HepG2 (cell line): ENCODE measurements at regions not wholly inside any gene's neighbourhood (a gene's known extent, or its start where the extent isn't known, plus 50 kb on each side); places are given as distances from the start of the nearest gene placed in this dataset.

Experiments used
- ATAC-seq: fragments of 200-7000 bp; cut with Tn5 transposase; 3 replicates; pipeline ENCODE4 v1.9.1; 2020; ENCODE audit warnings: mild to moderate bottlenecking, moderate library complexity
- BruUV-seq: library from RNA; stranded (reverse); fragments of 400-500 nt; replicated peaks from 2 replicates; lab custom pipeline; 2021; lab: Mats Ljungman, UMichigan
- CTCF ChIA-PET: fragments of 300-600 bp; formaldehyde crosslinking; extraction: SDS; loops from one replicate; lab custom pipeline; 2021; ENCODE audit warnings: low total read pairs, inconsistent platforms, low intra/inter-chr PET ratio; lab: Yijun Ruan, JAX
- POLR2A ChIA-PET: fragments of 350-600 bp; sonication (Branson Sonifier 250); formaldehyde crosslinking; loops from one replicate; lab custom pipeline; 2020; ENCODE audit warnings: antibody characterized with exemption, inconsistent platforms; lab: Yijun Ruan, JAX
- DNase-seq: peaks from one replicate; pipeline ENCODE4 v3.0.0-alpha.2; 2015; ENCODE audit warnings: low spot score
- FAIRE-seq: peaks from 3 replicates; lab custom pipeline; 2011; peaks lifted over from hg19 to GRCh38; lab: Jason Lieb, UNC
- H2AFZ ChIP-seq: one replicate; pipeline ENCODE4 v1.6.1; 2011; ENCODE audit warnings: low read length, inconsistent platforms
- H3K27ac ChIP-seq: fragments of 300-600 bp; 3 replicates; pipeline ENCODE4 v1.8.0; 2011; ENCODE audit warnings: mixed run types, mild to moderate bottlenecking, mixed read lengths, low read length, inconsistent platforms; ENCODE audit not compliant: insufficient read depth; ENCODE audit errors: extremely low read length
- H3K27me3 ChIP-seq, 2 experiments: fragments of 200-600 bp in 1 of 2; 2 replicates in 1 of 2; 3 replicates in 1 of 2; pipeline versions ENCODE4 v1.6.0 to v1.8.0; 2011; ENCODE audit warnings: low read length in 2 of 2, mild to moderate bottlenecking in 2 of 2, moderate library complexity in 2 of 2, inconsistent platforms in 1 of 2; ENCODE audit not compliant: insufficient read depth in 2 of 2, control insufficient read depth in 1 of 2
- H3K36me3 ChIP-seq, 2 experiments: fragments of 200-600 bp in 1 of 2; replicated peaks in 1 of 2; 2 replicates in 1 of 2; 3 replicates in 1 of 2; pipeline versions ENCODE4 v1.5.1 to v1.8.0; 2011; ENCODE audit warnings: low read length in 2 of 2, inconsistent platforms in 1 of 2; ENCODE audit not compliant: insufficient read depth in 2 of 2, control insufficient read depth in 1 of 2
- H3K4me1 ChIP-seq: 2 replicates; pipeline ENCODE4 v1.5.1; 2012; ENCODE audit warnings: low read length, inconsistent platforms; ENCODE audit not compliant: insufficient read depth
- H3K4me2 ChIP-seq: 2 replicates; pipeline ENCODE4 v1.6.0; 2011; ENCODE audit warnings: low read depth, low read length, inconsistent platforms
- H3K4me3 ChIP-seq, 3 experiments: fragments of 200-600 bp in 1 of 3; sonication (generic), shearing (Covaris generic) in 1 of 3; replicated peaks in 1 of 3; 2 replicates each; pipeline ENCODE4 v1.5.1; 2011 to 2016; ENCODE audit warnings: low read length in 3 of 3, inconsistent platforms in 2 of 3, low read depth in 2 of 3, mild to moderate bottlenecking in 2 of 3, control low read depth in 1 of 3, mixed read lengths in 1 of 3; ENCODE audit not compliant: insufficient read depth in 1 of 3
- H3K79me2 ChIP-seq: one replicate; pipeline ENCODE4 v1.6.1; 2011; ENCODE audit warnings: low read length, inconsistent platforms; ENCODE audit not compliant: insufficient read depth
- H3K9ac ChIP-seq: 2 replicates; pipeline ENCODE4 v1.6.0; 2011; ENCODE audit warnings: mild to moderate bottlenecking, low read depth, low read length, inconsistent platforms; ENCODE audit not compliant: insufficient read depth
- H3K9me3 ChIP-seq: 2 replicates; pipeline ENCODE4 v1.5.1; 2012; ENCODE audit warnings: mild to moderate bottlenecking, low read length
- H4K20me1 ChIP-seq: 2 replicates; pipeline ENCODE4 v1.6.0; 2011; ENCODE audit warnings: inconsistent platforms, mild to moderate bottlenecking, low read length, moderate library complexity; ENCODE audit not compliant: insufficient read depth
- ATF6 ChIP-seq: sonication (generic); formaldehyde crosslinking; conservative IDR thresholded peaks from 2 replicates; pipeline ENCODE4 v1.4.0; 2020; ENCODE audit warnings: missing genetic modification reagents
- DDIT3 ChIP-seq: sonication (generic); formaldehyde crosslinking; IDR thresholded peaks from 2 replicates; pipeline ENCODE4 v1.4.0; 2020; ENCODE audit warnings: mild to moderate bottlenecking, missing genetic modification reagents
- FOSL2 ChIP-seq: sonication (generic); formaldehyde crosslinking; IDR thresholded peaks from 2 replicates; pipeline ENCODE4 v1.4.0; 2020; ENCODE audit warnings: missing genetic modification reagents
- MYNN ChIP-seq: sonication (generic); formaldehyde crosslinking; IDR thresholded peaks from 2 replicates; pipeline ENCODE4 v1.4.0; 2020; ENCODE audit warnings: mild to moderate bottlenecking, low read depth, missing genetic modification reagents
- NR0B2 ChIP-seq: sonication (generic); formaldehyde crosslinking; IDR thresholded peaks from 2 replicates; pipeline ENCODE4 v1.4.0; 2020; ENCODE audit warnings: mild to moderate bottlenecking, missing genetic modification reagents
- TGIF2 ChIP-seq: IDR thresholded peaks from 2 replicates; pipeline ENCODE4 v1.6.1; 2016; ENCODE audit warnings: control low read depth, missing compliant biosample characterization
- THAP7 ChIP-seq: sonication (generic); formaldehyde crosslinking; IDR thresholded peaks from 2 replicates; pipeline ENCODE4 v1.8.1; 2023; ENCODE audit warnings: mild to moderate bottlenecking, missing genetic modification reagents
- ZNF576 ChIP-seq: sonication (generic); formaldehyde crosslinking; IDR thresholded peaks from 2 replicates; pipeline ENCODE4 v1.4.0; 2020; ENCODE audit warnings: mild to moderate bottlenecking, missing genetic modification reagents
- WGBS: methylation state at CpG from one replicate; pipeline ENCODE4 v1.1.6; 2017; ENCODE audit warnings: low lambda C conversion rate; 5-methylcytosine and 5-hydroxymethylcytosine counted together
- in situ Hi-C: cut with HindIII; loops from 2 replicates; pipeline ENCODE4 v1.10.0; 2017; ENCODE audit warnings: low pct_unique_long_range_greater_than_20kb; ENCODE audit not compliant: extremely low pct_ligation_motif_present
- intact Hi-C: fragments of 100-400 bp; cut with micrococcal nuclease; formaldehyde crosslinking; loops from one replicate; pipeline ENCODE4 v1.10.0; 2022; ENCODE audit not compliant: unreplicated experiment

- Histone ChIP-seq H2AFZ (no peak overlapping the region), H3K9me3 (peaks cover 49% of the 10 kb centered on the region), H3K9ac (no peak overlapping the region), H3K27ac (no peak overlapping the region), H3K79me2 (no peaks in the 10 kb centered on the region), H3K27me3 (no peaks in the 10 kb centered on the region), H3K36me3 (no peaks in the 10 kb centered on the region), H3K4me3 (no peak overlapping the region), H4K20me1 (no peaks in the 10 kb centered on the region), H3K4me2 (no peak overlapping the region), H3K4me1 (no peaks in the 10 kb centered on the region)
- no peak for ATAC-seq
- intact Hi-C loops, result no loop called here
- BruUV-seq, result no TSS peak
- no peak for FAIRE-seq
- no peak for TF ChIP-seq THAP7 (CRISPR knock-in tag)
- TF ChIP-seq ATF6 (CRISPR knock-in tag), result no peak
- no peak for TF ChIP-seq DDIT3
- no peak for TF ChIP-seq ZNF576 (CRISPR knock-in tag)
- TF ChIP-seq MYNN (CRISPR knock-in tag), result no peak
- TF ChIP-seq FOSL2 (CRISPR knock-in tag), result no peak
- no peak for TF ChIP-seq TGIF2 (CRISPR knock-in tag)
- no peak for TF ChIP-seq NR0B2
- POLR2A ChIA-PET, result no interaction called here
- in situ Hi-C loops, result no loop called here
- no peak for DNase-seq
- CTCF ChIA-PET, result no interaction called here
- 9% methylated on average over 3 of the region's 3 CpGs for WGBS
Measured at GRCh38 chr11:91641153-91641552, 583.5 kb upstream of the FAT3 start.
